Pulmonary artery endothelial cell (primary cell): ENCODE measurements at regions not wholly inside any gene's neighbourhood (a gene's known extent, or its start where the extent isn't known, plus 50 kb on each side); places are given as distances from the start of the nearest gene placed in this dataset.

ENCODE experiments used
- DNase-seq: peaks from one replicate; pipeline ENCODE4 v3.0.0-alpha.2; 2011; ENCODE audit warnings: low read depth, low spot score

DNA sequence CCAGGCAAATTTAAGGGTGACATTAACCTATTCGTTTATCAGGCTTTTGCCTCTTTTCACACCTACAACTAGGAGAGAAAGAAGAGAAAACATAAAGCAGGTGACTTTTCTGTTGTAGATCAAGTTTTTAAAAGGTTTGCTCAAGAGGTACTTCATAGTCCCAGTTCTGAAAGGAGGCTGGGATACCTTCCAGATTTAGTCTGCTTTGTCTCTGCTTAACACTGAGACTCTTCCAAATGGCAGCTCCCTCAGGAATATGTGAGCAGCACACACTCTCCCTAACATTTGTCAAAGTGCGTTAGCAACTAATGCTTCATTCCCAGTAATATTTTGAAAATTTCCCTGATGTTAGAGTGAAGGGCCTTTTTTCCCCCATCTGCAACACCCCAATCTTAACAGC, 133.7 kb upstream of the RASSF8 start:
- DNase-seq, result no peak

DNA sequence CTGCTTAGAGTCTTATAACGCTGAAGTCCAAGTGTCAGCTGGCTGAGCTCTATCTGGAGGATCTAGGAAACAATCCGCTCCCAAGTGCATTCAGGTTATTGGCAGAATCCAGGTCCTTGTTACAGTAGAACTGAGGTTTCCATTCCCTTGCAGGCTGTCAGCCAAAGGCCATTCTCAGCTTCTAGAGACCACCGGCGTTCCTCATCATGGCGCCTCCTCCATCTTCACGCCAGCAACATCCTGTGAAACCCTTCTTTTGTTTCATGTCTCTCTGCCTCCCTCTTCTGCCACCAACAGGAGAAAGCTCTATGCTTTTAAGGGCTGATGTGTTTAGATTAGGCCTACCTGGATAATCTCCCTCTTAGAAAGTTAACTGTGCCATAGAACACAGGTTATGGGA, 133.0 kb upstream of the RASSF8 start:
- DNase-seq, result no peak

DNA sequence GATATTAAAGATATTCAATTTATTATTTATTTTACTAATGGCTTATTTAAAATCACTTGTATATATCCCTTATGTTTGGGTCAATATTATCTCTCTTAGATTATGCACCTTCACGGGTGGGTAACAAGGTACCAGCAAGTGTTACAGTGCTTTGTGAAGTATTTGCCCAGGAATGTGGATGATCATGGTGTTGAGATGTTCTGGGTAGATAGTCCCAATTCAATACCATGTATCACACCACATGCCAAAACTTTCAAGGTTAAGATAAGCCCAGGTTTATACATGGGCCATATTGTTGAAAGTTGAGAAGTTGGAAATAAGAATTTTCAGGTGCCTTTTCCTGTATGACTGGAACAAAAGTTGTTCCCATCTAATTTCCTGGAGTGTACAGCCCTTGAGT, 131.3 kb upstream of the RASSF8 start:
- DNase-seq, result no peak

DNA sequence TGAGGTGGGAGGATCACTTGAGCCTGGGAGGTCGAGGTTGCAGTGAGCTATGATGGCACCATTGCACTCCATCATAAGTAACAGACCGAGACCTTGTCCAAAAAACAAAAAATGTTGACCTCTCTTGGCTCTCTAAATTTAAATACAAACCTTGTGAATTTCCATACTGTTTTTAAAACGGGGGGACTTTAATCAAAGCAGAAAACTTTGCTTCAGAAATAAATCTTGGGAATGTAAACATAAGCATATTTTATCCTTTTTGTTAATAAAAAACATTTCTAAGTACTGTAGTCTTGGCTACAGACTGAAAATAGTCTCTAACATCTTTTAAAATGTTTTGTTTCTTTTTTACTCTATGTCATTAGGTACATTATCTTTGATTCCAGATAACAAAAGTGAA, 130.7 kb upstream of the RASSF8 start:
- DNase-seq, result no peak

DNA sequence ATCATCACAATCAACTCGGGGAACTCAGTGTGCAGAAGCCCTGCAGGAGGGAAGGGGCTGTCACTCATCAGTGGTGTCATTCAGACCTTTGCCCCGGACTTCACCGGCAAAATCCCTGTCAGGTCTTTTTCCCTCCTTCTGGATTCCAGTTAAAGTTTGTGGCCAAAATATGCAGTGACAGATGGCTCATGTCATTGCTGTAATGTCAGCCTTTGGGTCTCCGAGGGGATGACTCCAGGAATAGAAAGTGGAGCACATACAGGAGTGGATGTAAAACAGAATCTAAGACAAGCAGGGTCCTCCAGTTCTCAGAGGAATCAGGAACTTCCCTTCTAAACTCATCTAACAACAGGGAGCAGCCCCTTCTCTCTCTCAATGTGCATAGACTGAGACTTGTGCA, 130.3 kb upstream of the RASSF8 start:
- DNase-seq, result no peak

DNA sequence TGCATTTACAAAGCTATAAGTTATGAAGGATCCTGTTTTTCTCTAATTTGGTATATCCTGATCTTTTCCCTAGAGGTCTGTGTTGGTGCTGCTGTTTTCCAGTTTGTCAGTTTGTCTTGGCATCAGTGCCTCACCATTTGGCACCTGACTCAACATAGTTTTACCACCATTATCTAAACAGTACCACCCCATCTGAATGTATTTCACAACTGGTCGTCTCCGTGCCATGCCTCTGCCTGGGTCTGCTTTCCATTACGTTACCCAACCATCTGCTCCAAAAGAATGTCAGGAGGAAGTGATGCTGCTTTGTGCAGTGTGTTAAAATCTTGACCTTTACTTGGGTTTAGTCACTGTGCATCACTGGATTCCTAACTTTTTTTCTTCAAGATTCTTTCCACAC, 129.3 kb upstream of the RASSF8 start:
- DNase-seq, result peak; percentile 96

DNA sequence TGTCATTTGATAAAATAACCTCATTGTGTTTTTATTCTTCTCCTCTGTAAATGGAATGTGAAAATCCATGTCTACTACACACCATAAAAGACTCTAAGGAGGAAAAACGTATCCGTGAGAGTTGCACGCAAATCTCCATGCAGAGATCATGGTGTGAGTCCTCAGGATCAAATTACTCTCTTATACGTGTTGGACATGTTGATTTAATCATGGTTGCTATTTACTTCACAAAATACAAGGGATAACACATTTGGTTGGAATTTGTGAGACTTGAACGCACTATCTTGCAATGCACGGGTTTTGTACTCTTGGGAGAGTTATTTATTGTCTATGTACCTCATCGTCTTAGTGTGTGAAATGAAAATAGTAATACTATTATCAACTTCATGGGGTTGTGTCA, 128.0 kb upstream of the RASSF8 start:
- no peak for DNase-seq

DNA sequence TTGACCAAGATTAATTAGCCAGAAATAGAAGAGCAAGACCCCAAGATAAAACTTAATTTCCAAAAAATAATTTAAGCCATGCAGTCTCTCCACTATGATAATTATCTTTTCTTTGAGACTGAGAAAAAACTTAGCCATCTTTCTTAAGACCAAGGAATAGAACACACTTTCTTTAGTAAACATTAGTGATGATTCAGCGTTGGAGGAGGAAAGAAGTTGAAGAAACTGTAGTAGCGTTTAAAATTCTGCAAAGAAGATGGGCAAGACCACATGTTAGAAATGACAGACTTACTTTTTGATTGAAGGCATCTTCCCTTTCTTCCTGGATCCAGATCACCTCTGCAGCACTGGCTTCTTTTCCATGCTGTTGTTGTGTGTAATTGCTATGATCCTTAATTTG, 124.8 kb upstream of the RASSF8 start:
- DNase-seq, result no peak

DNA sequence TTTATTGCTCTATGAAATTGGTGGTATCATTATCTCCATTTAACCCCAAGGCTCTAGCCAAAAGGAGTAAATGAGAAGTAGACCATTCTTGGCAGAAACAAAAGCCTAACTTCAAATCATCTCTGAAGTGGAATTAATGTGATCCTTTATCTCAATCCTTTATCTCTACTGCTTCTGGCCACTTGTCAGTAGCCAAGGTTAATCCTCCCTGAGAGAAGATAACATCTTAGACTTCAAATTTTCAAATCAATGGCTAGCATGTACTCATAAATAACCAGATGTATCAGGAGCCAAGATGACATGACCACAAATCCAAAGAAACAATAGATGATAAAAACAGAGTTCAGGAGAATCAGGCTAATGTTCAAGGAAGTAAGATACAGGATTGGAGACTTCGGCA, 123.1 kb upstream of the RASSF8 start:
- no peak for DNase-seq

DNA sequence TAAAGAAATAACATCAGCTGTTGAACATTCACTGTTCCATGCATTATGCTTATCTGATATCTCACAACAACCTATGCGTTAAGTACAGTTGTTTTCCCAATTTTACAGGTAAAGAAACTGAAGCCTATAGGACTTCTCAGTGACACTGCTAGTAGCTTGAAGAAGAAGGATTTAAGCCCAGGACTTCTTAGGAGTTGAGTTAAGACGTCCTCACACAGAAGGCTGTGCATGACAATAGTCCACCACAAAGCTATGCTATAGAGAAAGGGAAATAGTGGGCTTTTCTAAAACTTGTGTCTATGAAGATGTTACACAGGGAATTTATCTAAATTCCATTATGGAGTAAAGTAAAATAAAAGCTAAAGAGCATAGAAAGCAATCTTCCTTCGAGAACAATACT, 120.5 kb upstream of the RASSF8 start:
- DNase-seq, result no peak

DNA sequence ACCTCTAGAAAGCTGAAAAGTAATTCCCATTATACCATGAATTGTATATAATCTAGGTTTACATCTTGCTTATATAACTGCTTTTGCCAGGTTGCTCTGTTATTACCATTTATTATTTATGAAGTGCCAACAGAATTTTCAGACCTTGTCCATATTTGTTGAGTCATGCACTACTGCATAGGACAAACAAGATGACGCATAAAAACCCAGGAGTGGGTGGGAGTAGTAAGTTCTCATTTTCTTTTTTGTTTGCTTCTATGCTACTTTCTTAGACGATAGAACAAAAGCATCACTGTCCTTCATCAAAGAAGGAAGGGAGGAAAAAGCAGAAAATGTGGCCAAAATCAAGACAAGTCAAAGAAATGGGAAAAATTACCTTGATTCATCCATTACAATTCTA, 119.0 kb upstream of the RASSF8 start:
- DNase-seq, result no peak

DNA sequence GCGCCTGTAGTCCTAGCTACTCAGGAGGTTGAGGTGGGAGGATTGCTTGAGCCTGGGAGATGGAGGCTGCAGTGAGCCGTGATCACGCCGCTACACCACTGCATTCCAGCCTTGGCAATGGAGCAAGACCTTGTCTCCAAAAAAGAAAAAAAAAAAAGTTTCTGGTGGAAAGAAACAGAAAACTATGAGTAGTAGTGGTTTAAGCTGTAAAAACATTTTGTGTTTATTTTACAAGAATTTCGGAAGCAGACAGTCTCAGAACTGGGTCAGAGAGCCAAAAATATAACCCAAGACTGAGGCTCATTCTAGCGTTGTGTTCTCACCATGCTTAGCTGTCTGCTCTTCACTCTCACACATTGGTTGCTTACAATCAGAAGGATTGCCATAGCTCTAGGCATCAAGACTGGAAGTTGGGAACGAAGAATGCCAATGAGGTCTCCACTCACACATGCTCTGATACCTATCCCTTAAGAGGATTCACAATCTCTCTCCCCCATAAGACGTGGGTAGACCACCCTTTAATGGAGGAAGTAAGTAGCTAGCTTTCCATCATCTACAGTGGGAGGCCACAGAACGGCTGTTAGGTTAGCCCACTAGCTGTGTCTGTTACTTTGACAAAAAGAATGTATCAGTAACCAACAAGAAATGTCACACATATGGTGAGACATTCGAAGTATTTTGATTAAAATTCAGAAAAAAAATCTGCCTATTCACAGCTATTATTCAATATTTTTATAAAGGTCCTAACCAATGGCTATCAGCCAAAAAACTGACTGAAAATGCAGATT, 117.6 kb upstream of the RASSF8 start:
- DNase-seq, result peak; percentile 45

DNA sequence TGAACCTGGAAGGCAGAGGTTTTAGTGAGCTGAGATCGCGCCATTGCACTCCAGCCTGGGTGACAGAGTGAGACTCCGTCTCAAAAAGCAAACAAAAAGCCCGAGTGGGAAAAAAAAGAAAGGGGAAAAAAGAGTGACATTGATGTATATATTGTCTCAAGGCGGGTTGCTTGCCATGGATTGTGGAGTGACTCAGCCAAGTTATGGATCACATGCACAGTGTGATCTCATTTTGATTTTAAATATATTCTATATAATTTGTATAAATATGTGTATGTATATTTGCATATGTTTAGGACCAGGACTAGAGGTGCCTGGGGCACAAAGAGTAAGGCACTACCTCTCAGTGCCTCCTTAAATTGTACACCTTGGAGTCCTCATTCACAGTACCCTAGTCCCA, 116.2 kb upstream of the RASSF8 start:
- DNase-seq, result no peak

DNA sequence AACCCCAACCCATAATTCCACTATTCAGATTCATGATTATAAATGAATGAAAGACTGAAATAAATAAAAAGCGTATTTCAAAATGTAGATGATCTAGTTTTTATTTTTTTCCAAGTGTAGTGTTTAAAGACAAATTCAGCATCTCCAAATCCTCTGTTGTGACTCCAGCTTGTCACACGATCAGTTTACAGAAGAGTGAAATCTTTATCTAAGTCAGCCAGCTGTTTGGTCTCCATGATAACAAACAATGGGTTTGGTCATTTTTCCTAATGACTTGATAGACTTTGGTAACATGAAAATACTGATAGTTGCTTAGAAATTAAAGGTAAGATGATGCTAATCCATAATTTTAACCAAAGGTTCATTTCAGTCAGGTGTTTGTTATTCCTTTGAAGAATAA, 114.5 kb upstream of the RASSF8 start:
- DNase-seq, result no peak

DNA sequence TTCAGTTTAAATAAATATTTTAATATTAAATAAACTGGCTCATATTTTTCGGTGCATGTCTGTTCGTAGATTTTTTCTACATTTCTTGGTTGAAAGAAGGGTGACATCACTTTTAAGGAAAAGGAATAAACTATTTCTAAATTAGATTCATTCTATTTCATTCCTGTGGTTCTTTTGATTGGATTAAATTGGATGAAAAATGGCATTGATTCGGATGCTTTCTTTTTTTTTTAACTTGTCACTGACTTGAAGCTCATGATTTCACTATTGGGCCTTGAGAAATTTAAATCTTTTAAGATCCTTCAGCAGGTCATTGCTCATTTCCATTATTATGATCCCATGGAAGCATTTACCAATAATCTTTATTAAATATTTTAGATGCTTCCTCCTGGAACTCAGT, 113.1 kb upstream of the RASSF8 start:
- DNase-seq, result no peak

DNA sequence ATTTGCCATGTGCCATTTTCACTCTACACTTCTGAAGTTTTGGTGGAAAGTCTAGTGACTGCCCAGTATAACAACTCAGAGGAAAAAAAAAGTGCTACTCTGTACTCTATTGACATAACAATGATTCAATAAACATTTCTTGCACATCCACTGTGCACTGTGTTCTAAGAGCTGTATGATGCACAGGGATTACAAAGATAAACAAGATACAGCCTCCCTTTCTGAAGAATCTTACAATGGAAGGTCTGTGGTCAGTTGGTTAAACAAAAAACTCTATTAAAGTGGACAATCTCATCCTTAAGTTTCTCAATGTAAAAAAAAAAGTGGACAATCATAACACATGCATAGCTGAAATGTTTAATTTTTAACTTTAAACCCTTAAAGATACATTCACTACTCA, 105.7 kb upstream of the RASSF8 start:
- DNase-seq, result no peak

DNA sequence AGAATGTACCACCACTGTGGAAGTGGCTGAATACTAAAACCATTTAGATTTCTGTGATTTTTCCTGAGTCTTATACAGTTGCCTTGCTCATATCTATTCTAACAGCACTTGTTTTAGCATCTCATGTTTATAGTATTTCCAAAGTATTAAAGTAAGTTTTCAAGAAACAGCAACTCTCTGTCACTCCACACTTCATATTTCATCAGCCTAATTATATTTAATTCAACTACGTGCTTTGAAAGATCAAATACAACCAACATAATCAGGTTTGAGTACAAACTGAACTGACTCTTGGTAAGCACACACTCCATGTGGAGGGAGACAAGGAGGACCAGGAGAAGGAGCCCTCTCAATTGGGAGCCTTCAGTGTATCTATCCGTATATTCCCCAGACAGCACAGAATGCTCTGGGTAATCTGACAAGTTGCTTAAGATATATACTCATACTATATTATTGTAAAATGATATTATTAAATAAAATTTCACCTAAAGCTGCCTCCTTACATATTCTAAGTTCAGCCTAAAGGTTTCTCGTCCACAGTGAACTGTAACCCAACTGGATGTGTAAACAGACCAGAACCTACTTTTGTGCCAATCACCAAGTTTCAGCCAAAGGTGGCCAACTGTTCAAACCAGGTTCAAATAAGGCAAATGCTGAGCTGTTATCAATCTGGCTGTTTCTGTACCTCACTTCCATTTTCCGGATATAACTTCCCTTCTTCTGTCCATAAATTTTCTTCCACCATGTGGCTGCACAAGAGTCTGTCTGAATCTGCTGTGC, 105.0 kb upstream of the RASSF8 start:
- no peak for DNase-seq

DNA sequence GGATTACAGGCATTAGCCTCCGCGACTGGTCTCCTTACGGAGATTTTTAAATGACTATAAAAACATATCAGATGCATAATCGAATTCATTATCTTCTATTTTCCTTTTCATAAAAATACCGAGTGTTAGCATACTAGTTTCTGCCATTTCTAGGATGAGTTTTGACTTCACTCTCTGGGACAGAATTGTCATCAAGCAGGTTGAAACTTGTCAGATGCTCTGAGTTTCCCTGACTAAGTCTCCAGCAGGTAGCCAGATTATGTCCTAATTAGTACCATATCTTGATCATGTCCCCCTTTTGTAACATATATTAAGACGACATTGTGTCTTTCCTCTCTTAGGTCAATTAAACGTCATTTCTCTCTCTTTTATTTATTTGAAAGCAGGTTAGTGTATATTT, 103.5 kb upstream of the RASSF8 start:
- no peak for DNase-seq

DNA sequence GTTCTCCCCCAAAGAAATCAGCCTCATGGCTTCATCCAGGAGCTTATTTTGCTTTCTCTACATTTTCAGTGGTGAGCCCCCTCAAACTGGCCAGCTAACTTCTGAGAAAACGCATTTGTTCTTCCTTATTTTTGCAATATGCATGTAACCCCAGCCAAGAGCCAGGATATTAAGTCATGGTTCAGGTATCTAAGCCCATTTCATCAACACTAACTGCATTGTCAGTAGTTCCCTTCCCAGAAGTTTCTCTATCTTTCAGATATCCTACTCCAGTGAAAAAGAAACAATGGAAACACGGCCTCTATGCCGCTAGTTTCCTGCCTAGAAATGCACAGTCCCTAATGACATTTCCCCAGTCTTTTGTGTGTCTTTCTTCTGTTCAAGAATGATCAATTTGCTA, 102.8 kb upstream of the RASSF8 start:
- DNase-seq, result peak; percentile 86

DNA sequence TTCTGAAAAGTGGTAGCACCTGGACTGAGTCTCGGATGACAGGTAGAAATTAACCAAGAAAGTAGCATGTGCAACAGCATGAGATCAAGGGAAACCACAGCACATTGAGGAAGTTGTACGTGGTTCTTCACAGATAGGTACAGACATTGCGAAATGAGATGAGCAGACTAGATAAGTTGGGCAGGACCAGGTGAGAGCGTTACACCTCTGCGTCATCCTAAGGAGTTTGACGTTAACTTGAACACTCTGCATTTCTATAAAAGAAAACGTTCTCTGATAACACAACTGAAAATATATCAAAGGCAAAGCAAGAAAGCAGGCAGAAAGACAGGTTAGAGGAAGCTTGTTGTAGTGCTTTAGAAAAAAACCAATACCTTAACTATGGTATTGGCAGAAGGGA, 98.5 kb upstream of the RASSF8 start:
- DNase-seq, result no peak

DNA sequence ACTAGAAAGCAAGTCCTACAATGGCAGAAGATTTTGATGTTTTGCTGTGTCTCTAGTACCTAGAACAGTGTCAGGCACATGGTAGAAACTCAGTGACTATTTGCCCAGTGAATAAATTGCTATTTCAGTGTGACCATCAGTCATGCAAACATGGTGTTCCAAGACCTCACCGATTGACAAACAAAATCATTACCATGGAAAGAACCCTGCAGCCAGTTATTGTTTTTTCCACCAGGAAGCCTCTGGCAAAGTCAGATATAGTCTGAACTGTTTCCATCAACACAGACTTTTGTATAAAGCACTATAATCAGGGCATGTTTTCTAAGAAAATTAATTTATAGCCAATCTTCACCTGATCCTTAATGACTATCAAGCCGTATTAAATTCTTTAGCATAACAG, 97.3 kb upstream of the RASSF8 start:
- DNase-seq, result no peak

DNA sequence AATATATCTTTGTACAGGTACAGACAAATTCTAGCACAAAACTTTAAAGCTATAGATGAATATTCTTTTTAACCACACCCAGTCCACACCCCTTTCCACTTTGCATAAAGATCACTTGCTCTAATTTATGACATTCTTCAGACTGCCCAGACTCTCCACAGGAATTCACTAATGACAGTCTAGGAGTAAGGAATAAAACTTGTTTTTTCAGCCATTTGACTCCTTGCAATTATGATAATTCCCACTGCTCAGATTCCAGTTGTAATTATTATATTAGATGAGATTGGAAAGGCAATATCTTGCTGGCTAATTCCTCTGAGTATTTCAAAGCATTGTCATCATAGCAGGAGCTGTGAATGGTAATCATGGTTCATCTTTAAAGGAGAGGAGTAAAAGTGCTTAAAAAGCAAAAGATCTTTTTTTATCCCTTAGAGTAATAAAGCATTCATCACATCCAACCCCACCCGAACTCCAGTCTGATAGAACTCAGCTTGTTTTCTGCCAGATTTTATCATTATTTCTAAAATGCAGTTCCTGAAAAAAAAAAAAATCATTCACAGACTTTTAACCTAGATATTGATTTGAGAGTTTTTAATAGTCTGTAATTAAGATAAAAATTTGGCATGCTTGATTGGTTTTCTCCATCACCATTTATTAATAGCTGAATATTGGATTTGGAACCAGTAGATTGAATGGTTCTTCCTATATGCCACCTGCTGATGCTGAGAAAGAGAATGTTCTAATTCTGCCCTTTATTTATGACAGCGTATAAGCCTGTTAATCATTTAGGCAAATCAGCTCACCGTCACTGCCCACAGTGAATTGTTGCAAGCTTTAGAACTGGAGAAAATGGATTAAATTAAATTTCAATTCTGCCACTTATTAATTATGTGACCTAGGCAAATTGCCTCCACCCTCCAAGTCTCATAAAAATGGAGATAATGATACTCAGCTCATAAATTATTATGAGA, 93.9 kb upstream of the RASSF8 start:
- DNase-seq, result no peak
